PC-3 (cell line): ENCODE measurements at regions not wholly inside any gene's neighbourhood (a gene's known extent, or its start where the extent isn't known, plus 50 kb on each side); places are given as distances from the start of the nearest gene placed in this dataset.

ENCODE experiments used
- CTCF ChIP-seq: fragments of 300-600 bp; sonication (generic); conservative IDR thresholded peaks from 2 replicates; pipeline ENCODE4 v1.5.1; 2017; ENCODE audit warnings: antibody characterized with exemption, low read depth, mild to moderate bottlenecking, low read length
- EZH2 ChIP-seq: fragments of 300-600 bp; sonication (generic); IDR thresholded peaks from one replicate; pipeline ENCODE4 v1.6.1; 2017; ENCODE audit warnings: antibody characterized with exemption, mild to moderate bottlenecking, low read length; ENCODE audit not compliant: unreplicated experiment

- TF ChIP-seq CTCF, result no peak
- no peak for TF ChIP-seq EZH2
These were observed 305.0 kb upstream of the CCL2 start for GRCh38 chr17:33950061-33950460.
